ENCODE measurements at regions not wholly inside any gene's neighbourhood (a gene's known extent, or its start where the extent isn't known, plus 50 kb on each side); places are given as distances from the start of the nearest gene placed in this dataset.

DNA sequence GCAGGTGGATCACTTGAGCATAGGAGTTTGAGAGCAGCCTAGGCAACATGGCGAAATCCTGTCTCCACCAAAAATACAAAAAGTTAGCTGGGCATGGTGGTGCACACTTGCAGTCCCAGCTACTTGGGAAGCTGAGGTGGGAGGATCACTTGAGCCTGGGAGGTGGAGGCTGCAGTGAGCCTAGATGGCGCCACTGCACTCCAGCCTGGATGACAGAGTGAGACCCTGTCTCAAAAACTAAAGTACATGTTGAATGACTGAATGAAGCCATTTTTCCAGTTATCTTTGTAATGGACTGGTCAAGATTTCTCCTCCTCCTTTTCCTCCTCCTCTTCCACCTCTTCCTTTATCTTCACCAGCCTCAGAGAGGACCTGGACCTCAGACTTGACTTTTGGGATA is 272.0 kb downstream of the SMAD2 start:
- no peaks in the 10 kb centered on the region for H3F3A ChIP-seq (replicated peaks; ENCODE audit: insufficient read depth)
- H3K9ac ChIP-seq, result no peak overlapping the region
- H3K4me1 ChIP-seq (ENCODE audit: control insufficient read depth in 1 of 2, insufficient read depth in 2 of 2, low read depth in 1 of 2, low read length in 1 of 2), result no peaks in the 10 kb centered on the region; a peak in 1 of 4 replicates
- no peaks in the 10 kb centered on the region for H3K79me2 ChIP-seq (ENCODE audit: insufficient read depth)
- no peak overlapping the region for H3K4me3 ChIP-seq (ENCODE audit: low read depth in 2 of 2, low read length in 1 of 2)
- DNase-seq, result no peak
- WGBS (ENCODE audit: low lambda C conversion rate), result 0% methylated on average over 2 of the region's 2 CpGs
- no peaks in the 10 kb centered on the region for H3K9me3 ChIP-seq
- no peak overlapping the region for H2AFZ ChIP-seq (ENCODE audit: low read depth)
- ChIA-PET CTCF (interaction anchor here (0.6 kb wide), 1 partner anchor 11 kb away, joined by 4 read pairs; no protein-coding TSS in a partner anchor), POLR2A (no interaction called here)
- no peak overlapping the region for H3K4me2 ChIP-seq
- no peak overlapping the region for H3K27ac ChIP-seq (ENCODE audit: low read depth in 2 of 2, low read length in 1 of 2)
- H3K27me3 ChIP-seq (ENCODE audit: insufficient read depth), result no peaks in the 10 kb centered on the region
- H3K9me2 ChIP-seq, result no peaks in the 10 kb centered on the region
- no peaks in the 10 kb centered on the region for H4K20me1 ChIP-seq (ENCODE audit: insufficient read depth)
- no peaks in the 10 kb centered on the region for H3K36me3 ChIP-seq (replicated peaks in 1 of 2; ENCODE audit: control insufficient read depth in 1 of 2, insufficient read depth in 2 of 2, low read length in 1 of 2)
- TF ChIP-seq MXI1 (IDR thresholded peaks at IDR 0.05; ENCODE audit: low read depth, low read length) (no peak), YY1 (IDR thresholded peaks at IDR 0.05; ENCODE audit: low read depth) (no peak), EZH2phosphoT487 (IDR thresholded peaks at IDR 0.05; ENCODE audit: borderline replicate concordance, low read depth) (no peak), JUND (IDR thresholded peaks at IDR 0.05) (no peak), USF1 (IDR thresholded peaks at IDR 0.05; ENCODE audit: borderline replicate concordance, low read depth) (no peak), REST (IDR thresholded peaks at IDR 0.05; ENCODE audit: low read depth, low read length) (no peak), MAX (IDR thresholded peaks at IDR 0.05; ENCODE audit: low read depth) (no peak), CTCF (IDR thresholded peaks at IDR 0.05) (no peak), FOXM1 (IDR thresholded peaks at IDR 0.05; ENCODE audit: low read depth) (no peak), GATA2 (CRISPR knock-in tag; IDR thresholded peaks at IDR 0.05) (no peak)
- TF ChIP-seq, protein P1, sequence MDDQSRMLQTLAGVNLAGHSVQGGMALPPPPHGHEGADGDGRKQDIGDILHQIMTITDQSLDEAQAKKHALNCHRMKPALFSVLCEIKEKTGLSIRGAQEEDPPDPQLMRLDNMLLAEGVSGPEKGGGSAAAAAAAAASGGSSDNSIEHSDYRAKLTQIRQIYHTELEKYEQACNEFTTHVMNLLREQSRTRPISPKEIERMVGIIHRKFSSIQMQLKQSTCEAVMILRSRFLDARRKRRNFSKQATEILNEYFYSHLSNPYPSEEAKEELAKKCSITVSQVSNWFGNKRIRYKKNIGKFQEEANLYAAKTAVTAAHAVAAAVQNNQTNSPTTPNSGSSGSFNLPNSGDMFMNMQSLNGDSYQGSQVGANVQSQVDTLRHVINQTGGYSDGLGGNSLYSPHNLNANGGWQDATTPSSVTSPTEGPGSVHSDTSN (IDR thresholded peaks at IDR 0.05), result no peak

Measured in SK-N-SH (cell line).